ENCODE measurements at regions not wholly inside any gene's neighbourhood (a gene's known extent, or its start where the extent isn't known, plus 50 kb on each side); places are given as distances from the start of the nearest gene placed in this dataset.
"Not testable (repeated sequence)": the region's sequence is repeated elsewhere in the genome, so short reads cannot be mapped to it uniquely, and the experiment has no call there.

DNA sequence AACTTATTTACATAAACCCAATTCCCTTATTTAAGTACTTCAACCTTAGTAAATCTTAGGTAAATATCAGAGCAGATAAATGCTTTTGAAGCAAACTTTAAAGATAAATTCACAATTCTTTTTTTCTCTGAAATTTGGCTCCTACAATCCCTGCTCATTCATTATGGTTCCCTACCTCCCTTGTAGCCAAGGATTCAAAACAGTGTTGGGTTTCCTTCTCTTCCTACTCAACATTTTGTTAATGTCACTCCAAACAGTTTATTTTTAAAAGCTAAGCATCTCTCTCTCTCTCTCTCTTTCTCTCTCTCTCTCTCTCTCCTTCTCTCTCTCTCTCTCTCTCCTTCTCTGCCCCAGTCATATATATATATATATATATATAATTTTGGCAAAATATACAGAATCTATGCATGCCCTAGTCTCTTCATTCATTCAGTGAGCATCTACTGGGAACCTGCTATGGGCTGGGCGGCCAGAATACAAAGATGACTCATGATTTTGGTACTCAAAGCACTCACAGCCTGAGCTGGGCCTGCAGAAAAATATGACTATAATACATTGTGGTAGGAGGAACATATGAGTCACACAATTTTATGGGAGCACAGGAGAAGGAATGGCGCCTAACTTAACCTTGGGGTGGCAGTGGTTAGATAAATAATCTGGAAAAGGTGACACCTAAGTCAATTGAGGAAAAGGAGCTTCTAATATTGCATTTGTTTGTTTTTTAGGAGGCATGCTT lies 123.7 kb upstream of the DHRS4 start:
- DNase-seq (ENCODE audit: low read depth in 2 of 2): peak; percentile 82 to 87

DNA sequence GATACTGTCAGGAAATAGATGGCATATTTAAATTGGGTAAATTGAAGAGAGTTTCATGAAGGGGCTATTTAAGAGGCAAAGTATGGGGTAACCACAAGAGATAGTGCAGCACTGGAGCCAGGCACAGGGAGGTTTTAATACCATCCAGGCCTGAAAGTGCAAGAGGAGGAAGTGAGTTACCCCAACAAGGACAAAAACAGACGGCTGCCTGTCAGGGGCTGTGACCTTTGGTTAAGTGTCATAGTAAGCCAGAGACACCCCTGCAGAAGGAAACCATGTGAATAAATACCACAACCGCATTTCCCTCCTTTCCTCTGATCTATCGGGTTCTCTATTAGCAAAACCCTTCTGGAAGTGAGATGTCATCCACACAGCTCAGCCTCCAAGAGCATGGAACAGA lies 122.0 kb upstream of the DHRS4 start:
- DNase-seq (ENCODE audit: low read depth in 2 of 2): peak in 1 of 2 donors; percentile 5

DNA sequence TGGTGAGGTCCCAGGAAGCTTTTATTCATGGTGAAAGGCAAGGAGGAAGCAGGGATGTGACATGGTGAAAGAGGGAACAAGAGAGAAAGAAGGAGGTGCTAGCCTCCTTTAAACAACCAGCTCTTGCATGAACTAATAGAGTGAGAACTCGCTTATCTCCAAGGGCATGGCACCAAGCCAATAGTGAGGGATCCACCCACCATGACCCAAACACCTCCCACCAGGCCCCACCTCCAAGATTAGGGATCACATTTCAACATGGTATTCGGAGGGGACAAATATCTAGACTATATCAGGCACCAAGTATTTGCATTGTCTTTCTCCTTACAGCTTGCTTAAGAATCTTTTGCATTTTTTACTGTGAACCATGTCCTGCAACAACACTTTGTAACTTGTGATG lies 91.9 kb upstream of the DHRS4 start:
- no peak for DNase-seq (ENCODE audit: low read depth in 2 of 2)

DNA sequence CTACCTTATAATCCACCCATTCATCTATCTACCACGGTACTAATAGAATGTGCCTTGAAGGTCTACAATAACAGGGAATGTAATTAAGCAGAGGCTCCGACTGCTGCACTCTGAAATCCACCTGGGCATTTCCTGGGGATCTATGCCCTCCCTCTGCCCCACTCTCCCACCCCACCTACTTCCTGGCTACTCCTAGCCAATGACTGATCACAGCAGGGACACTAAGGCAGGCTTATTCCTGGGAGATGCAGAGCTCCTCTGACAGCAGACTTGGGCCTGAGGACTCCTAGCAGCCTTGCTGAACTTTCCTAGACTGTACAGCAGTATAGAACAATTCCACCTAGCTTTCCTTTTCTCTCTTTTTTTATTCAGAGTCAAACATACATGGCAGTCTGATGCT lies 91.1 kb upstream of the DHRS4 start:
- DNase-seq (ENCODE audit: low read depth in 2 of 2): no peak

DNA sequence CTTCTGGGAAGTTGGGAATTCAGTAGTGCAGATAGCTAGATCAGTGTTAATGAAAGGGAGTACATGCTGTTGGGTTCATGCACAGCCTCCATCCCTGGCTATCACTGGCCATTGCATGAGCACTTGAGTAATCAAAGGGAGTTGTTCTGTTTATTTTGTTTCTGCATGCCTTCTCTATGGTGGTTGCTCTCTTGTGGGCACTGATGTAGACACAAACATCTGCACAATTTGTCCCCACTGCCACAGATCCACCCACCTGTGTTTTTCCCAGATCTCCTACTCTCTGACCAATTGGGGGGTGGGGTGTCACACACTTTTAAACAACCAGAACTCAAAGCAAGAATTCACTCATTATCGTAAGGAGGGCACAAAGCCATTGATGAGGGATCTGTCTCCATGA lies 89.7 kb upstream of the DHRS4 start:
- no peak for DNase-seq (ENCODE audit: low read depth in 2 of 2)

DNA sequence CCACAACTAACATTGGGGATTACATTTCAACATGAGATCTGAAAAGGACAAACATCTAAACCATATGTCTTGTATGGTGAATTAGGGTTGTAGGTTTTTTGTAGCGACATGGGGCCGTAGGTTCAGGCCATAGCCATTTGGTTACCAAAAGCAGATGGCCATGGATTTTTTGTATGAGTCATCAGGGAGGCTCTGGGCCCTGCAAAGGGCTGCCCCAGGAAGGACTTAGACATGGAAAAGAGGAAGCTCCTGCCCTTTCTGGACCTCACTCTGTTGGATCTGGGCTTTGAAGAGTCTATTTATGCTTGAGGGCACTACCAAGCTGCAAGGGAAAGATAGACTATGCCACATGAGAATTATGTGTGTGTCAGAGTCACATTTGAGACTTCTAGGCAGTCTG lies 89.3 kb upstream of the DHRS4 start:
- no peak for DNase-seq (ENCODE audit: low read depth in 2 of 2)

DNA sequence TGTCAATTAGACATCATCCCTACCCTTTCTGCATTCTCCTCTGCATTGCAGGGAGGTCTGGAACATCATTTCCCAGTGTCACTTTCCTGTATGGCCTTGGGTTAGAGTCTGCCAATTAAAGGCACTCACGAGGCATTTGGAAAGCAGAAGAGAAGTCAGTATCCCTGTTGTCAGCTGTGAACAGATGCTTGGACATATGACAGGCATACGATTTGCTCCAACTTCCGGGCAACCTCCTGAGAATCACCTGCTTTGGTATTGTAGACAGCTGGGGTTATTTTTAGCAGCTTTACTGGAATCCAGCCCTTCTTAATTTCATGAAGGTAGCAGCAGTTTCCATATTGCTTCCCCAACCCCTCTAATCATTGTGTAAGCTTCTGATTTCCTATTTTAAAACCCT lies 88.7 kb upstream of the DHRS4 start:
- no peak for DNase-seq (ENCODE audit: low read depth in 2 of 2)

DNA sequence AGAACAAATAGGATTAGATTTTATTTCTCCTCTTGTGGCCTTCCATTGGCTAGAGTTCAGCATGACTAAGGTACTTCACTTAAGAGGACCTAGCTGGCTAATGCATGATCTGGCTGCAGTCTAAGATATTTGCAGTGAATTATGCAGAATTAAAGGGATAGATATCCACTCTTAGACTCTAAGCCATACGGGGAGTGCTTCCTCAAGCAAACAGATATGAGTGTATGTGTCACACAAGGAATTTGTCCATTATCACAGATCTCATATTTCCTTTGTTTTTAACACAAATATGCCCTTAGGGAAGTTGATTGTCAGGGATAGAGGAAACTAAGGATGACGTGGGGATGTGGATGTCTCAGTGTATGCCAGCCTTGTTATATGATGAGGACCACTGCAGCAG lies 88.1 kb upstream of the DHRS4 start:
- DNase-seq (ENCODE audit: low read depth in 2 of 2): no peak

DNA sequence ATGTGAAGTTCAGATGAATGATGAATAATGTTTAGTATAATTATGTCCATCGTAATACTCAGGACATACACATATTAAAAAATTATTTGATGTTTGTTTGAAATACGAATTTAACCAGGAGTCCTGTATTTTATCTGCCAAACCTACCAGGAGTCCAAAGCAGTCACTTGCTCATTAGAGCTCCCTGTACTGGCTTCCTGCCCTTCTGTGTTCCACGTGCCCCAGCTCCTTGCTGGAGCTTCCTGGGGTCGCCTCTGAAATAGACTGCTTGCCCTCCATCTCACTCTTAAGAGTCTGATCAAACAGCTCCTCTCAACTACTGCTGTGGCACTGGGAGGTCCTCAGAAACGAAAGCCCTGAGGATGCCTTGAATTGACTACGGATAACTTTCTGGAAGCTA lies 87.3 kb upstream of the DHRS4 start:
- no peak for DNase-seq (ENCODE audit: low read depth in 2 of 2)

DNA sequence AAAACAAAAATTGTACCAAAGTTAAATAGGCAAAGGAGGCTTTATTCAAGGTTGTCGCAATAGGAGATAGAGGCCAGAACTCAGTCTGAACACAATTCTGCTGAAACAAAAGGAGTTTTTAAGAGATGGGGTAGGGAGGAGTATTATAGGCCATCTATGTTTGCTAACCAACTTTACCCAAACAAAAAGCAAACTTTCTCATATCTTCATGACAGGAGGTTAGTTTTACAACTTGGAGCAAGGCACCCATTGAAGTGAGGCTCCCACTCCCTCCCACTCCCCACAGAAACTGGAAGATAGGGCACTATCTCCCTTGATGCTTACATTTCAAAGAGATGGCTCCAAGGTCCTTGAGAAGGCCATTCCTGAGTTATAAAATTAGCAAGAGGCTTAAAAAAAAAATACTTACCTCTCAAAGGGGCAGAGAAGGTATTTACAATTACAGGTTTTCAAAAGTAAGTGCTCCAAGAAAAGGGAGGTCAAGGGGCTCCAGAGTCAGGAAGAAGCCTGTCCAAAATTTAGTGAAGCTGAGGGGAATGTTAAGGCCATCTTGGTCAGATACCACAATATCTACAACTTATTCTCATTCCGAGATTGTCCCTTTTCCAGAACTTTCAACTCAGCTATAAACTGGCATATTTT lies 84.4 kb upstream of the DHRS4 start:
- DNase-seq (ENCODE audit: low read depth in 2 of 2): no peak

DNA sequence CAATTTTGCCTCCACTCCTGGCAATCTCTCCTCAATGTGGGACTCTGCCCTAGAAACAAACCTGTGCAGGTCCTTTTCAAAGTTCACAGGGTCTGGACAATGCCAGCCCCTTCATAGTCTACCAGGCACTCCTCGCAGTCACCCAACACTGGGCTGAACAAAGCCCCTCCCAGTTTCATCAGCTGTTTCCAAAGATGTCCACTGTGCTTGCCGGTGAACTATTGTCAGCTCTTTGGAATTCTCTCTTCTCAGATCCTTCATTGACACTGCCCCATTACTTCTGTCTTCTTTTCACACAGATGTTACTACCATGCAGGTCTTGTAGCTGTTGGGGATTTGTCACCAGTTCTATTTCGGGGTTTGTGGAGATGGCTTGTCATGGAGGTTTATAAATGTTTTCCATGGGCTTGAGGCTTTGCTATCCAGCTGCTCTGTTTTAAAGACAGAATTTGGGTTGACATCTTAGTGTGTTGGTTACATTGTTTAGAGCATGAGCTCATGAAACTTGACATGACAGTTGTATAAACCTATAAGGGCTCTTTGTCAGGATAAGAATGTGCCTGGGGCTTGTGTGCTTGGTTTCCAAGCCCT lies 77.3 kb upstream of the DHRS4 start:
- DNase-seq (ENCODE audit: low read depth in 2 of 2): no peak

DNA sequence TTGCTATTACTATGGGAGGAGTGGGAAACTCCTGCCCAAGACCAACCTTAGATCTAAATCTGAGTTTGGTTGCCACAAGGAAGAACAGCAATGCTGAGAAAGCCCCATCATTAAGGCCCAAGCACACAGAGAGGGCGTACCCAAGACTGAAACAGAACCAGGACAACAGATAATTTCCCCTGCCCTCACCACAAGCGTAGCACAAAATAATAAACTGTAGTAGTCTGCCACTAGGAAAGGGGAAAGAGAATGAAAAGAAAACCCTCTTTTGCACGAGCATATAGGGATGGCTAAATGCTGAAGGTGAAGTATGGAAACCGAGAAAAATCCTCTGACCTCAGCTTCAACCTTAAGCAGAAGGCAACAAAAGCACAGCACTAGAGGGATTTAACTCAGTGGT lies 76.5 kb upstream of the DHRS4 start:
- DNase-seq (ENCODE audit: low read depth in 2 of 2): no peak

DNA sequence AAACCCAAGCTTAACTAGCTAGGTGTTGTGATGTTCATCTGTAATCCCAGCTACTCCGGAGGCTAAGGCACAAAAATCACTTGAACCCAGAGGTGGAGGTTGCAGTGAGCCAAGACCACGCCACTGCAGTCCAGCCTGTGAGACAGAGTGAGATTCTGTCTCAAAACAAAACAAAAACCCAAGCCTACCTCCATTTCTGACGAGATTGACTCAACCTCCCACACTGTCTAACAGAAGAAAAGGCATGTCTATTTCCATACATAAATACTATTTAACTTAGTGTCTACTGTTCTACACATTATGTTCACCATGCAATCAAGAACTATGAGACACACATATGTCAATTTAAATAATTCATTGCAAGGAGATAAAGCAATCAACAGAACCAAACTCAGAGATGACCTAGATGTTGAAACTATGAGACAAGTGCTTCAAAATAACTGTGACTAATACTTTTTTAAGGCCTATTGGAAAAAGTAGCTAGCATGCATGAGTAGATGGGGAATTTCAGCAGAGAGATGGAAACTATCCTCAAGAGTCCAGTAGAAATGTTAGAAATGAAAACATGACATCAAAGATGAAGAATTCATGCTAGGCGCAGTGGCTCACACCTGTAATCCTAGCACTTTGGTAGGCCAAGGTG lies 75.9 kb upstream of the DHRS4 start:
- no peak for DNase-seq (ENCODE audit: low read depth in 2 of 2)

DNA sequence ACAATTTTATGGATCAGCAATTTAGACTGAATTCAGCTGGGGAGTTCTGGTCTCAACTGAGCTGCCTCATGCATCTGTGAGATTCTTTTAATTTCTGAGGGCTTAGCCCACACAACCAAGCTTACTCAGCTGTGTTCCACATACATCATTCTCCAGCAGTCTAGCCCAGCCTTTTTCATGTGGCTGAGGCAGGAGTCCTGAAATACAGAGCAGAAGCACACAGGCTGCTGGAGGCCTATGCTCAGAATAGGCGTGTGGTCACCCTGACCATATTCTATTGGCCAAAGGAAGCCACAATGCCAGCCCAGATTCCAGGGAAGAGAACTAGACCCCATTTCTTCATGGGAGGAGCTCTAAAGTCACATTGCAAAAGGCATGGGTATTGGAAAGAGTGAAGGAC lies 72.3 kb upstream of the DHRS4 start:
- no peak for DNase-seq (ENCODE audit: low read depth in 2 of 2)

DNA sequence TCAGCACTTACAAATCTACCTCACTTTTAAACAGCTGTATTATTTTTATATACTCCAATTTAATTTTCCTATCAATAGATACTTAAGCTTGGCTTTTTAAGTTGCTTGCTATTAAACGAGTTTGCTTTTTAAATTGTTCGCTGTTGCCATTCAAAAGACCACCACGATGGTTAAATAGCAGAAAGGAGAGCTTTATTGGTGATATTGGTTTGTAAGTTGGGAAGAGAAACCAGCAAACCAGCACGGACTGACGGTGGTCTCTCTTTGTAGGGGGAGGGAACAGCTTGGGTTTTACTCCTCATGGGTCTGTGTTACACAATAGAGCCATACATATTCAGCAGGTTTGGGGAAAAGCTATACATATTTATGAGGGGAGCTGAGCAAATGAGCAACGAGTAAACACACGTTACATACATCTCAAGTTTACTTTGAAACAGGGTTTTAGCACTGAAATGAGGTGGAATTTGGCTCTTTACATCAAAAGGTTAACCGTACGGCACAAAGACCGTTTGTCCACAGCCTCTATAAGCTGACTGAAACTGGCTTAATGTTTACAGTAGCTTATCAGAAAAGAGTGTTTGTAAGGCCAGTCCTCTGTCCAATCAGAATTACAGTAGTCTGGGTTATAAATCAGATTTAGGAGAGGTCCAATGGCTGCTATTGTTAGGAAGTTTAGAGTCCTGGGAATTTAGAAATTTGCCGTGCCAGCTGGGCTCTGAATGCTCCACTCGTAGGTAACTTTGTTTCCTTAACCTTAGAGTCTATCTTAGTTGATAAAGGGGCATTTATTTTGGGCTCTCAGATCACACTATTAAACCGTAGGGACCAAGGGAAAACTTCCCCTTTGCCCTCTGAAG lies 69.7 kb upstream of the DHRS4 start:
- no peak for DNase-seq (ENCODE audit: low read depth in 2 of 2)

DNA sequence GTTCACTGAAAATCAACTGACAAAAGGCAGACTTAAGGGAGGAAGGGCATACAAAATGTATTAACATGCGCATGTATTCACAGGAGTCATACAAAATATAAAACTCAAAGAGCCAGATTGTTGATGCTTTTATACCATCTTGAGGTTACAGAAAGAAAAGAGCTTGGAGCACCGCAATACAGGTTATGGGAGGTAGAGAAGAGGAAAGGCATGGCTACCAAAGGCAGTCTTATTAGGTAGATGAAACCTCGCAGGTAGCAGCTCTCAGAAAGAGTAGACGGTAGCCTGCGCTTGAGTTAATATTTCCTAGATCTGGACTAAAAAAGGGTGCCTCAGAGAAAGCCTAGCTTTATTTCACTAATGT lies 69.0 kb upstream of the DHRS4 start:
- no peak for DNase-seq (ENCODE audit: low read depth in 2 of 2)

DNA sequence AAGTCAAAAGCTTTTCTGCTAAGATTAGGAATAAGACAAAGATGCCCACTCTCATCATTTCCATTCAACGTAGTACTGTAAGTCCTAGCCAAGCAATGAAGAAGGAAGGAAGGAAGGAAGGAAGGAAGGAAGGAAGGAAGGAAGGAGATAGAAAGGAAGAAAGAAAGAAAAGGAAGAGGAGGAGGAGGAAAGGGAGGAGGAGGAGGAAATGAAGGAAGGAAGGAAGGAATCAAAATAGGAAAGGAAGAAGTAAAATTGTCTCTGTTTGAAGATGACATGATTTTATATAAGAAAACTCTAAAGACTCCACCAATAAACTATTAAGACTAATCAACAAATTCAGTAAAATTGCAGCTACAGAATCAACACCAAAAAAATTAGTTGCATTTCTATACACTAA lies 66.0 kb upstream of the DHRS4 start:
- no peak for DNase-seq (ENCODE audit: low read depth in 2 of 2)

DNA sequence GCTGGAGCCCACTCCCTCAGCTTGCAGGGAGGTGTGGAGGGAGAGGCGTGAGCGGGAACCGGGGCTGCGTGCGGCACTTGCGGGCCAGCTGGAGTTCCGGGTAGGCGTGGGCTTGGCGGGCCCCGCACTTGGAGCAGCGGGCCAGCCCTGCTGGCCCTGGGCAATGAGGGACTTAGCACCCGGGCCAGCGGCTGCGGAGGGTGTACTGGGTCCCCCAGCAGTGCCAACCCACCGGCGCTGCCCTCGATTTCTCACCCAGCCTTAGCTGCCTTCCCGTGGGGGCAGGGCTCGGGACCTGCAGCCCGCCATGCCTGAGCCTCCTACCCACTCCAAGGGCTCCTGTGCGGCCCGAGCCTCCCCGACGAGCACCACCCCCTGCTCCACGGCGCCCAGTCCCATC lies 61.9 kb upstream of the DHRS4 start:
- not testable (repeated sequence) for DNase-seq (ENCODE audit: low read depth in 2 of 2)

DNA sequence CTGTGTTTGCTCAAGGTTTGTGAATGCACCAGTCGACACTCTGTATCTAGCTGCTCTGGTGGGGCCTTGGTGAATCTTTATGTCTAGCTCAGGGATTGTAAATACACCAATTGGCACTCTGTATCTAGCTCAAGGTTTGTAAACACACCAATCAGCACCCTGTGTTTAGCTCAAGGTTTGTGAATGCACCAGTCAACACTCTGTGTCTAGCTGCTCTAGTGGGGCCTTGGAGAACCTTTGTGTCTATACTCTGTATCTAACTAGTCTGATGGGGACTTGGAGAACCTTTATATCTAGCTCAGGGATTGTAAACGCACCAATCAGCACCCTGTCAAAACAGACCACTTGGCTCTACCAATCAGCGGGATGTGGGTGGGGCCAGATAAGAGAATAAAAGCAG lies 61.3 kb upstream of the DHRS4 start:
- not testable (repeated sequence) for DNase-seq (ENCODE audit: low read depth in 2 of 2)

DNA sequence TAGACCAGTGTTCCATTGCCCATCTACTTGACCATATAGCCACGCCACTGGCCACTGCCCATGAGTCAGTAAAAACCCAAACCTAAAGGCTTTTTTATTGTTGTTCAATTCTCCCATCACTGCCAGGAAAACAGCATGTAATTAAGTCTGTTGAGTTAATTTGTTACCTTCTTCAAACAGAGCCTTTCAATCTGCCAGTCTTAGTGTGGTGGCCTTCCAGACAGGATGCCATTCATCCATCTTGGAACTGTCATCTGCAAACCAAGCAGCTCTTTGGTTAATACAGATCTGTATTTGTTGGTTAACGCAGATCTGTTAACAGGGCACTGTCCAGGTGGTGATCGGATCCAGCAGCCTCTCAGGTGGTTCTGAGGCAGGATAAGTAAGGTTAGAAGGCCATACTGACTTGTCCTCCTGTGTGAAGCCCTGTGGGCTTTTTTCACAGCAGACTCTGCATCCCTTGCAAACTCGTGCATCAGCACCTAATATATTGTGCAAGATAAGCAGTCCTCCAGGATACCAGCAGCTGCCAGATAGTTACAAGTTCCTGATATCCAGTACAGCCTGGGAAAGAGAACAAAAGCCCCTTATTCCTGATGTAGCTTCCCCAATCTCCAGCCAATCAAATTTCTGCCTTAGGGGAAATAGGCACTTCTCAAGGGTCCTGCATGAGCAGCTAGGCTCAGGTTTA lies 59.1 kb upstream of the DHRS4 start:
- no peak for DNase-seq (ENCODE audit: low read depth in 2 of 2)

DNA sequence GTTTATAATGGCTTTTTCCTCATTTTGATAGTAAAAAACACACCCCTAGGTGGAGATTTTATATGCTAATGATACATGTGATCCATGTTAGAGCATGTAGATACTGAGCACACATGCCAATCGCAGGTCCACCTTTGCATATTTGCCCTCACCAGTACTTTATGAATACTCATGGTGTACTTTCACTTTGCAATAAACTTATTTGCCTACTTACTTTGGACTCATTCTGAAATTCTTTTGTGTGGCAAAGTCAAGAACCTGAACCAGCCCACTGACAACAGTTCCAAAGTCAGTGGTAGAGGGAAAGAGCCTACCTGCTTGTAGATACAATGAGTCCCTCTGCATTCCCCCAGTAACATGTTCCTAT lies 58.5 kb upstream of the DHRS4 start:
- no peak for DNase-seq (ENCODE audit: low read depth in 2 of 2)

All from lung microvascular endothelial cell (primary cell).